D721Med (cell line): ENCODE measurements at regions not wholly inside any gene's neighbourhood (a gene's known extent, or its start where the extent isn't known, plus 50 kb on each side); places are given as distances from the start of the nearest gene placed in this dataset.

Experiments
- DNase-seq: peaks from one replicate; pipeline ENCODE4 v3.0.0; 2011; ENCODE audit warnings: low spot score; ENCODE audit not compliant: insufficient read length
- FAIRE-seq: peaks from 2 replicates; lab custom pipeline; 2011; peaks lifted over from hg19 to GRCh38; lab: Jason Lieb, UNC
- CTCF ChIP-seq: IDR thresholded peaks from 2 replicates; pipeline ENCODE4 v1.5.1; 2012; ENCODE audit warnings: mild to moderate bottlenecking, control low read depth; ENCODE audit not compliant: insufficient read depth; ENCODE audit errors: missing control alignments

- TF ChIP-seq CTCF: no peak
- DNase-seq (no peak), FAIRE-seq (no peak)
Measured at GRCh38 chr5:103657301-103657700, 94.7 kb upstream of the NUDT12 start.

- FAIRE-seq: no peak
- no peak for TF ChIP-seq CTCF
- DNase-seq: no peak
Measured at GRCh38 chr5:103648086-103648485, 85.5 kb upstream of the NUDT12 start.

- no peak for TF ChIP-seq CTCF
- no peak for FAIRE-seq
- no peak for DNase-seq
Measured at GRCh38 chr5:103646698-103647614, 84.4 kb upstream of the NUDT12 start.

- DNase-seq (no peak), FAIRE-seq (no peak)
- no peak for TF ChIP-seq CTCF
Measured at GRCh38 chr5:103645816-103646215, 83.2 kb upstream of the NUDT12 start.

- no peak for FAIRE-seq
- TF ChIP-seq CTCF: no peak
Measured at GRCh38 chr5:103638979-103639378, 76.4 kb upstream of the NUDT12 start.

GRCh38 chr5:103624675-103625074, 62.1 kb upstream of the NUDT12 start:
- TF ChIP-seq CTCF: no peak
- no peak for DNase-seq
- no peak for FAIRE-seq

More at GRCh38 chr5:103638979-103639378, 76.4 kb upstream of the NUDT12 start:
- no peak for DNase-seq

GRCh38 chr5:103624035-103624480, 61.5 kb upstream of the NUDT12 start:
- no peak for TF ChIP-seq CTCF
- DNase-seq (no peak), FAIRE-seq (no peak)
